ENCODE measurements at regions not wholly inside any gene's neighbourhood (a gene's known extent, or its start where the extent isn't known, plus 50 kb on each side); places are given as distances from the start of the nearest gene placed in this dataset.

DNA sequence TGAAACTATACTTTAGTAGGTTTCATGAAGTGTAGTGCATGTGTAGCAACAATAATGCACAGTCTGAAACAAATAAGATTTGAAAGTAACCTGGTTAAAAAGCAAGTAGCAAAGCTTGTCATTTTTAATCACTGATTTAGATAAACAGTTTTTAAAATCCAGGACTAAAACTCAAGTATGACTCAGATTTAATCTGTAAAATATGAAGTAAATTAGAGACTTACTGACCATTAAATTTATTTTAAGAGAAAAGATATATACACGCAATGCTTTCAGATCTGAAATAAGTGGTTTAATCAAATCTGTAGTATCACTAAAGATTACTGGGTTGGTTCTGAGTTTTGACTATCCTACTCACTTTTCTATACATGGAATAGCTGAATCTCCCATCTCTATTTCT, 300.7 kb upstream of the RBMS3 start:
- TF ChIP-seq, protein P1, sequence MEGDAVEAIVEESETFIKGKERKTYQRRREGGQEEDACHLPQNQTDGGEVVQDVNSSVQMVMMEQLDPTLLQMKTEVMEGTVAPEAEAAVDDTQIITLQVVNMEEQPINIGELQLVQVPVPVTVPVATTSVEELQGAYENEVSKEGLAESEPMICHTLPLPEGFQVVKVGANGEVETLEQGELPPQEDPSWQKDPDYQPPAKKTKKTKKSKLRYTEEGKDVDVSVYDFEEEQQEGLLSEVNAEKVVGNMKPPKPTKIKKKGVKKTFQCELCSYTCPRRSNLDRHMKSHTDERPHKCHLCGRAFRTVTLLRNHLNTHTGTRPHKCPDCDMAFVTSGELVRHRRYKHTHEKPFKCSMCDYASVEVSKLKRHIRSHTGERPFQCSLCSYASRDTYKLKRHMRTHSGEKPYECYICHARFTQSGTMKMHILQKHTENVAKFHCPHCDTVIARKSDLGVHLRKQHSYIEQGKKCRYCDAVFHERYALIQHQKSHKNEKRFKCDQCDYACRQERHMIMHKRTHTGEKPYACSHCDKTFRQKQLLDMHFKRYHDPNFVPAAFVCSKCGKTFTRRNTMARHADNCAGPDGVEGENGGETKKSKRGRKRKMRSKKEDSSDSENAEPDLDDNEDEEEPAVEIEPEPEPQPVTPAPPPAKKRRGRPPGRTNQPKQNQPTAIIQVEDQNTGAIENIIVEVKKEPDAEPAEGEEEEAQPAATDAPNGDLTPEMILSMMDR (IDR thresholded peaks at IDR 0.05; ENCODE audit: low read depth, low read length, poor library complexity, severe bottlenecking): no peak
- TF ChIP-seq EZH2phosphoT487 (IDR thresholded peaks at IDR 0.05; ENCODE audit: borderline replicate concordance, low read length): no peak

Measured in DOHH2 (cell line).